Panc1 (cell line): ENCODE measurements at regions not wholly inside any gene's neighbourhood (a gene's known extent, or its start where the extent isn't known, plus 50 kb on each side); places are given as distances from the start of the nearest gene placed in this dataset.

Experiments used
- POLR2AphosphoS5 ChIP-seq: IDR thresholded peaks from 2 replicates; pipeline ENCODE4 v1.6.1; 2012; ENCODE audit warnings: mild to moderate bottlenecking, low read depth, low read length, moderate library complexity
- SIN3A ChIP-seq: IDR thresholded peaks from 2 replicates; pipeline ENCODE4 v1.6.1; 2012; ENCODE audit warnings: low read depth, mild to moderate bottlenecking, low read length, moderate library complexity, borderline replicate concordance; ENCODE audit not compliant: insufficient read depth
- TCF7L2 ChIP-seq: IDR thresholded peaks from 2 replicates; pipeline ENCODE4 v1.6.1; 2011; ENCODE audit warnings: mild to moderate bottlenecking, low read depth, low read length, inconsistent platforms
- TF ChIP-seq, protein P1 (sequence below): fragments of 450-650 bp; IDR thresholded peaks from 2 replicates; pipeline ENCODE4 v1.5.1; 2017; ENCODE audit warnings: mild to moderate bottlenecking
- TF ChIP-seq, protein P2 (sequence below), 2 experiments: IDR thresholded peaks; 2 replicates each; pipeline ENCODE4 v1.6.1; 2011 to 2012; ENCODE audit warnings: low read depth in 2 of 2, control low read depth in 1 of 2, low read length in 1 of 2, mild to moderate bottlenecking in 1 of 2, moderate library complexity in 1 of 2; ENCODE audit not compliant: insufficient read depth in 1 of 2

DNA sequence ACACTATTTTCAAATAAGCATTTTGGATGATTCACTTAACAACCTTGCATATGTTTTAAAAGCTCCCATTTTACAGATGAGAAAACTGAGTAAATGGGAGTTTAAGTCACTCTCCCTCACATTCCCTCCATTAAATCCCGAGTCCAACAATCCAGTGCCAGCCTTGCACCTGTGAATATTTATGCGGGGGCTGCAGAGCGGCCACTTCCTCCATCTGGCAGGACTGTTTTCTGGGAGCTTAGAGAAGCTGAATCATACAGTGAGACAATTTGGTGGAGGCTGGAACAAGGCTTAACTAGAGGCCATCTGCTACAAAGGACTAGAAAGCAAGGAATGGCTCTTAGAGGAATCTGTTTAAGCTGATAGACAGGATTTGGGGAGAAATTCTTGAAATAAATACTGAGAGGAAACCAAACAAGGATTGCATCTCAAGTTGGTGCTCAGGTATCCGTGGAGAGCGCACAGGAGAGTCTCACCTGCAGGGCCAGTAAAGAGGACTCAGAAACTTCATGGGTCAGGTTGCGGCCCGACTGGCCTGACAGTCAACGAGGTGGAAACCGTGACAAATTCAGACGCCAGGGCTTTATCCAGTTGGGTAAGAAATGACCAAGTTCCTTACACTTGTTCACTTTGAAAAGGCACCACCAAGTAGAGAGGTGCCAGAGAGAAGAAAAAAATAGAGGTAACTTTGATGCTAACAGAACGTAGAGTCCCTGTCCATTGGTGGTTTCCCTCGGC, 478.5 kb downstream of the QKI start:
- TF ChIP-seq POLR2AphosphoS5: no peak
- TF ChIP-seq, protein P1, sequence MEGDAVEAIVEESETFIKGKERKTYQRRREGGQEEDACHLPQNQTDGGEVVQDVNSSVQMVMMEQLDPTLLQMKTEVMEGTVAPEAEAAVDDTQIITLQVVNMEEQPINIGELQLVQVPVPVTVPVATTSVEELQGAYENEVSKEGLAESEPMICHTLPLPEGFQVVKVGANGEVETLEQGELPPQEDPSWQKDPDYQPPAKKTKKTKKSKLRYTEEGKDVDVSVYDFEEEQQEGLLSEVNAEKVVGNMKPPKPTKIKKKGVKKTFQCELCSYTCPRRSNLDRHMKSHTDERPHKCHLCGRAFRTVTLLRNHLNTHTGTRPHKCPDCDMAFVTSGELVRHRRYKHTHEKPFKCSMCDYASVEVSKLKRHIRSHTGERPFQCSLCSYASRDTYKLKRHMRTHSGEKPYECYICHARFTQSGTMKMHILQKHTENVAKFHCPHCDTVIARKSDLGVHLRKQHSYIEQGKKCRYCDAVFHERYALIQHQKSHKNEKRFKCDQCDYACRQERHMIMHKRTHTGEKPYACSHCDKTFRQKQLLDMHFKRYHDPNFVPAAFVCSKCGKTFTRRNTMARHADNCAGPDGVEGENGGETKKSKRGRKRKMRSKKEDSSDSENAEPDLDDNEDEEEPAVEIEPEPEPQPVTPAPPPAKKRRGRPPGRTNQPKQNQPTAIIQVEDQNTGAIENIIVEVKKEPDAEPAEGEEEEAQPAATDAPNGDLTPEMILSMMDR: no peak
- TF ChIP-seq, protein P2, sequence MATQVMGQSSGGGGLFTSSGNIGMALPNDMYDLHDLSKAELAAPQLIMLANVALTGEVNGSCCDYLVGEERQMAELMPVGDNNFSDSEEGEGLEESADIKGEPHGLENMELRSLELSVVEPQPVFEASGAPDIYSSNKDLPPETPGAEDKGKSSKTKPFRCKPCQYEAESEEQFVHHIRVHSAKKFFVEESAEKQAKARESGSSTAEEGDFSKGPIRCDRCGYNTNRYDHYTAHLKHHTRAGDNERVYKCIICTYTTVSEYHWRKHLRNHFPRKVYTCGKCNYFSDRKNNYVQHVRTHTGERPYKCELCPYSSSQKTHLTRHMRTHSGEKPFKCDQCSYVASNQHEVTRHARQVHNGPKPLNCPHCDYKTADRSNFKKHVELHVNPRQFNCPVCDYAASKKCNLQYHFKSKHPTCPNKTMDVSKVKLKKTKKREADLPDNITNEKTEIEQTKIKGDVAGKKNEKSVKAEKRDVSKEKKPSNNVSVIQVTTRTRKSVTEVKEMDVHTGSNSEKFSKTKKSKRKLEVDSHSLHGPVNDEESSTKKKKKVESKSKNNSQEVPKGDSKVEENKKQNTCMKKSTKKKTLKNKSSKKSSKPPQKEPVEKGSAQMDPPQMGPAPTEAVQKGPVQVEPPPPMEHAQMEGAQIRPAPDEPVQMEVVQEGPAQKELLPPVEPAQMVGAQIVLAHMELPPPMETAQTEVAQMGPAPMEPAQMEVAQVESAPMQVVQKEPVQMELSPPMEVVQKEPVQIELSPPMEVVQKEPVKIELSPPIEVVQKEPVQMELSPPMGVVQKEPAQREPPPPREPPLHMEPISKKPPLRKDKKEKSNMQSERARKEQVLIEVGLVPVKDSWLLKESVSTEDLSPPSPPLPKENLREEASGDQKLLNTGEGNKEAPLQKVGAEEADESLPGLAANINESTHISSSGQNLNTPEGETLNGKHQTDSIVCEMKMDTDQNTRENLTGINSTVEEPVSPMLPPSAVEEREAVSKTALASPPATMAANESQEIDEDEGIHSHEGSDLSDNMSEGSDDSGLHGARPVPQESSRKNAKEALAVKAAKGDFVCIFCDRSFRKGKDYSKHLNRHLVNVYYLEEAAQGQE (IDR thresholded peaks at IDR 0.05; ENCODE audit: insufficient read depth in 1 of 2, low read depth in 2 of 2, low read length in 1 of 2): no peak
- TF ChIP-seq SIN3A: no peak
- no peak for TF ChIP-seq TCF7L2
